ENCODE measurements at regions not wholly inside any gene's neighbourhood (a gene's known extent, or its start where the extent isn't known, plus 50 kb on each side); places are given as distances from the start of the nearest gene placed in this dataset.

DNA sequence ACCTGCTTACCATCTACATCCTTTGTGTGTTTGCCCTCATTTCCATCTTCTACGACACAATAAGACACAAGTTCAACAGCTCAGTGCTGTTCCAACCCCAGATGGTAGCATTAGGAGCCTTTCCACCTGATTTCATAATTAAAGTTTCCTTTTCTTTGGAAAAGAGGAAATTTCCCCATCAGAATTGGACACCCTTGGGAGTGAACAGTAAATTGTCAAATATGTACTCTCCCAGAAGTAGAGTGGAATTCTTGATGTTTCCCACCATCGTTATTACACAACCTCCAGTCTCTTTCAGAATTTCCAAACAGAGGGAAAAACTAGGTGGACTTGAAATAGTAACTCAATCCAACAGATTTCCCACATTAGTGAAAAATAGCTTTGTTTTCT lies 337.6 kb upstream of the OR4E1 start:
- DNase-seq, result no peak

GRCh38 chr14:22010545-22011252 lies 337.1 kb upstream of the OR4E1 start:
- no peak for DNase-seq

- no peak for DNase-seq
Measured at GRCh38 chr14:22008766-22009165, 335.1 kb upstream of the OR4E1 start.

- DNase-seq, result no peak
Measured at GRCh38 chr14:22007784-22008412, 334.3 kb upstream of the OR4E1 start.

- DNase-seq, result no peak
Measured at GRCh38 chr14:22007363-22007762, 333.7 kb upstream of the OR4E1 start.

DNA sequence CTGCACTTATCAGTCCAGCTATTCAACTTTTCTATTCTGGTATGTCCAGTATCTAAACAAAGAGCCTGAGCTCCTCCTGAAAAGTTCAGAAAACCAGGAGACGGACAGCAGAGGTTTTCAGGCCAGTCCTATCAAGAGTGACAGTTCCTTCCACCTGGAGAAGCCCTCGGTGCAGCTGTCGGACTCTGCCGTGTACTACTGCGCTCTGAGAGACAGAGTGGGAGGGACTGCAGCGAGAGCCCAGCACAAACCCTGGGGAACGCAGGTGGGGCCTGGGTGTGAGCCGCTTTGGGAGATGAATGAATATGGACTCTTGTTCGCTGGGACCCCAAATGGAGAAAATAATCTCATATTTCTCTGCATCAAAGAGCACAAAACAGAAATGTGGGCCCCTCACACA lies 329.8 kb upstream of the OR4E1 start:
- no peak for DNase-seq

DNA sequence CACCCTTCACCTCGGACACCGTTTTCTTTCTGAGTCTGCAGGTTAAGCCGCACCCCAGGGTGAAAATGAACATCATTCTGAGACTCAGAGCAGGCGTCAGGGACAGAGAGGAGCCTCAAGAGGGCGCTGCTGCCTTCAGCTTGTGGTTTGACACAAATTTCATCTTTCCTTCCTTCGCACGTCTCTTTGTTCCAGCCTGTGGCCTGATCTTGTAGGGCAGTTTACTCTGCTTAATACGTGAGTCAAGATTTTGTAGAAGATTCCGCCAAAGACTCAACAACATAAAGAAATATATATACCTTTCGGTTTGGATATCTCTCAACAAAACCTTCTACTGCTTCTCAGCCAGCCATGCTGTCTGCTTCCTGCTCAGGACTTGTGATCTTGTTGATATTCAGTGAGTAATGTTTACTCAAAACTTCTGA lies 329.3 kb upstream of the OR4E1 start:
- DNase-seq, result peak; percentile 36

DNA sequence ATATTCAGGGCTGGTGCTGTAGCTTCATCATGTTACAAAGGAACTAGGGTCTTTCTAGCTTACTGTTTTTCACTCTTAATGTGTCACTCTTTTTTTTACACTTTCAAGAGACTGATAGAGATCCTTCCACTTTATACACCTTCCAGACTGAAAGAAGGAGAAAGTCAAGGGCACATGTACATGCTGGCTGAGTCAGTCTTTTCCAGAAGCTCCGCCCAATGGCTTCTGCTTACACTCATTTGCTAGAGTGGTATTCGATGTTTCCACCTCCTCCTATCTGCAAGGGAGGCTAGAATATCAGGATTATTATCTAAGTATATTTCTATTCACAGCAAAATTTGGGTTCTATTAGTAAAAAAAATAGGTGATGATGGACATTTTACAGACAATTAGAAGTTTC lies 325.8 kb upstream of the OR4E1 start:
- no peak for DNase-seq

DNA sequence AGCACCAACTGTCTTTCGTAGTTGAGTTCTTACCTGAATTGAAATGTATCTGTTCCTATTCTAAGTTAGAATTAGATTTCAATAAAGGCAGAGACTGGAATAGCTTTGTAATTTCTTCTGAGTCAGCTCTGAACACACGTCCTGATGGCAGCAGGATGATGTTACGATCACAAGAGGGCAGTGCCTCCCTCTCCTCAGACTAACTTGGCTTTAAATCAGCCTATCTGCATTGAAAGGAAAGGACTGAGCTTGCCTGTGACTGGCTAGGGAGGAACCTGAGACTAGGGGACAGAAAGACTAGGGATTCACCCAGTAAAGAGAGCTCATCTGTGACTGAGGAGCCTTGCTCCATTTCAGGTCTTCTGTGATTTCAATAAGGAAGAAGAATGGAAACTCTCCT lies 323.7 kb upstream of the OR4E1 start:
- DNase-seq, result no peak

DNA sequence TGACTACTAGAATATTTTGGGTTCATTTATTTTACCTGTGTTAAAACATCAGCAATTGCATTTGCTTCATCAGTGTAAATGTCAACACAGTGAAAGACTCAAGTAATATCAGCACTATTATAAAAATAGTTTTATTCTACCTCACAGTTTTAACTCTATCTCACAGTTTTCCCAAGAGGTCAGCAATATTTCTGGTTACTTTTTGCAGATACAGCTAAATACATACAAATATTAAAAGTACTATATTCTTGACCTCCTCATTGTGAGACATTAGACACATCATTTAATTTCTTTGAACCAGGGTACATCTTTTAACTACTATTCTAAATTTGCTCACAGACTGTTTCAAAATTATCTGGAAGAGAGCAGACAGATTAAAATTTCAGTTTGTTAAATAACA lies 321.7 kb upstream of the OR4E1 start:
- no peak for DNase-seq

- DNase-seq, result no peak
Measured at GRCh38 chr14:21993837-21994236, 320.2 kb upstream of the OR4E1 start.

DNA sequence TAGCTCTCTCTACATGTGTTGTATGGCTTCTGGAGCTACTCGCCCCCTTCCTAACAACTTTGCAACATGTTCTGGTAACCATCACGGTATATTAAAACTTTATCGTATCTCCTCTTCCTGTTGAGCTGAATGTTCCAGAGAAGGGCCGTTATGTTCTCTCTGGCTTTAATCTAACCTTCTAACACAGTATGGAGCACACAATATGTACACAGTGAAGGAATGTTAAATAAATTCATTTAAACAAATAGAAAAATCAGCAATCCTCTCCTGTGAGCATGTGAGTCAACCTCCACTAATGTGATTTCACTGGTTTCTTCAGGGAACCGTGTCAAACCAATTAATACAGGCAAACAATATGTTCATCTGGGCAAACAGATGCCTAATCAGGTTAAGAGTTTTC lies 319.5 kb upstream of the OR4E1 start:
- DNase-seq, result no peak

DNA sequence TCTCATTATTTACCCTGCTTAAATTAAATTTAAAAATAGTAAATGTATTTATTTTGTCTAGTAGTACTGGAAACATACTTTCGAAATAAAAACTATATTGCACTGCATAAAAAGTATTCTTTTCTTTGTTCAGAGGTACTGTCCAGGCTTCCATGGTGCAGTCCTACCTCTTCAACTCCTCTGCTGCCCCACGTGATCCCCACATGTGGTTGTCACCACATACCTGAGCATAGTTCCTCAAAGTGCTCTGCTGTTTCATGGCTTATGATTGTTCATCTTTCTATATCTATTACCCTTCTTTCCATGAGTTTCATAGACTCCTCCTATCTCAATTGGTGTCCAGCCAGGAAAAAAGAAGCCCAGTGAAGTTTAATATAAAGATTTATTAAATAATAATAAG lies 317.5 kb upstream of the OR4E1 start:
- no peak for DNase-seq

GRCh38 chr14:21990116-21990515 lies 316.5 kb upstream of the OR4E1 start:
- no peak for DNase-seq

GRCh38 chr14:21989090-21989489 lies 315.5 kb upstream of the OR4E1 start:
- DNase-seq, result no peak

- DNase-seq, result no peak
Measured at GRCh38 chr14:21988413-21988812, 314.8 kb upstream of the OR4E1 start.

GRCh38 chr14:21987937-21988336 lies 314.3 kb upstream of the OR4E1 start:
- no peak for DNase-seq

DNA sequence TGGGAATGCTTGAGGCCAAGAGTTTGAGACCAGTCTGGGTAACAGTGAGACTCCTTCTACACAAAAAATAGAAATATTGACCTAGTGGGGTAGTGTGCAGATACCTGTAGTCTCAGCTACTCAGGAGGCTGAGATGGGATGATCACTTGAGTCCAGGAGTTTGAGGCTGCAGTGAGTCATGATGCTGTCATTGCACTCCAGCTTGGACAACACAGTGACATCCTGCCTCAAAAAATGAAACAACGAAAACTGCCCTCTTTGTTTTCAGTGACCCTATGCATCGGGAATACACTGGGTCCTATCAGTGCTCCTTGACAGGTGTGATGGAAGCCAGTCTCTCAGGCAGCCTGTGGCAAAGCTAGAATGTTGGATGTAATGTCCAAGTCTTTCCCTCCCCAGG lies 311.5 kb upstream of the OR4E1 start:
- no peak for DNase-seq

- DNase-seq, result no peak
Measured at GRCh38 chr14:21978999-21979314, 305.3 kb upstream of the OR4E1 start.

DNA sequence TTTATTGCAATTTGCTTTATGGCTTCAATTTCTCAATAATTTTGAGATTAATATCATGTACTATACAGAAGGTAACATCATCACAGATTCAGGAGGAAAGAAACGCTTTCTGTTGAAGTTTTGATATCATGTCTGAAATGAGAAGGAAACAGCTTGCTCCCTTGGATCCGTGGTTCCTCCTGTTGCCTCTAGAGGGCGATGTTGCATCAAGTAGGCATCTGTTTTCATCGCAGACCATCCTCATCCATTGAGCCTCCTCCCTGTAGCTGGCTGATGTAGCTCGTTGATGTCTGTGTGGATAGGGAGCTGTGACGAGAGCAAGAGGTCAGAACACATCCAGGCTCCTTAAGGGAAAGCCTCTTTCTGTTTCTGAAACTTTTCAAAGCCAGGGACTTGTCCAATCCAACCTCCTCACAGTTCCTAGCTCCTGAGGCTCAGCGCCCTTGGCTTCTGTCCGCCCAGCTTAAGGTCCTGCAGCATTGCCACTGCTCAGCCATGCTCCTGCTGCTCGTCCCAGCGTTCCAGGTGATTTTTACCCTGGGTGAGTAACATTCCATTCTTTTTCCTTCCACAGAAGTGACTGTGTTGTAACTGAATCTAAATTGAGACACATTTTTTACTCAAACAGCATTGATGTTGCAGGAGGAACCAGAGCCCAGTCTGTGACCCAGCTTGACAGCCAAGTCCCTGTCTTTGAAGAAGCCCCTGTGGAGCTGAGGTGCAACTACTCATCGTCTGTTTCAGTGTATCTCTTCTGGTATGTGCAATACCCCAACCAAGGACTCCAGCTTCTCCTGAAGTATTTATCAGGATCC lies 304.8 kb upstream of the OR4E1 start:
- DNase-seq, result peak; percentile 29

DNA sequence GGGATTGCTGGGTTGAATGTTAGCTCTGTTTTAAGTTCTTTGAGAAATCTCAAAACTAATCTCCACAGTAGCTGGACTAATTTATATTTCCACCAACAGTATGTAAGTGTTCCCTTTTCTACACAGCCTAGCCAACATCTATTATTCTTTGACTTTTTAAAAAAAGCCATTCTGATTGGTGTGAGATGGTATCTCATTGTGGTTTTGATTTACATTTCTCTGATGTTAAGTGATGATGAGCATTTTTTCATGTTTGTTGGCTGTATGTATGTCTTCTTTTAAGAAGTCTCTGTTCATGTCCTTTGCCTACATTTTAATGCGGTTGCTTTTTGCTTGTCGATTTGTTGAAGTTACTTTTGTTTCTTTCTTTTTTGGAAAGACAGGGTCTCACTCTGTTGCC lies 301.1 kb upstream of the OR4E1 start:
- no peak for DNase-seq

GRCh38 chr14:21965042-21965441 lies 291.4 kb upstream of the OR4E1 start:
- peak; percentile 12 for DNase-seq

- DNase-seq, result no peak
Measured at GRCh38 chr14:21964180-21964579, 290.6 kb upstream of the OR4E1 start.

DNA sequence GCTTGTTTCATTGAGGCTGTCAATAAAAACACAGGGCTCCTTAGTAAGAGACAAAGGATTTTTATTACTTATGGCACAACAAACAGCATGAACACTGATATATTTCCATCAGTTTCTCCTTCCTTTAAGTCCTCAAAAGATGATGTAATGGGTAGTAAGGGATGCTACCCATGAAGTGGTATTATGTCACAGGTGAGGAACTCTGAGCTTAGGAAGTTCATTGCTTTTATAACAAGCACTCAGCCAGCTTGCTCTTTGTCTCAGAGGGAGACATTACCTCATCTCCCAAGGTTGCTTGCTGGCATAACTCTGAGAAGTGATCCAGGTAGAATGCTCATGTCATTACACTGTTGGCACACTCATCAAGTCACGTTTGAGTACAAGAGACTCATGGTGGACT lies 287.0 kb upstream of the OR4E1 start:
- DNase-seq, result no peak
